Activated CD4-positive, CD25-positive, alpha-beta regulatory T cell treated with anti-CD3 and anti-CD28 coated beads, Interleukin-2, amount 50 U/mL, for 24 hours (primary cell): ENCODE measurements at regions not wholly inside any gene's neighbourhood (a gene's known extent, or its start where the extent isn't known, plus 50 kb on each side); places are given as distances from the start of the nearest gene placed in this dataset.
"Not testable (repeated sequence)": the region's sequence is repeated elsewhere in the genome, so short reads cannot be mapped to it uniquely, and the experiment has no call there.

Experiments used
- ATAC-seq, 2 donors: fragments of 150-1000 bp; cut with Tn5 transposase; one replicate each; pipeline ENCODE4 v1.10.0; 2021; ENCODE audit warnings: mild to moderate bottlenecking in 1 of 2, moderate library complexity in 1 of 2

DNA sequence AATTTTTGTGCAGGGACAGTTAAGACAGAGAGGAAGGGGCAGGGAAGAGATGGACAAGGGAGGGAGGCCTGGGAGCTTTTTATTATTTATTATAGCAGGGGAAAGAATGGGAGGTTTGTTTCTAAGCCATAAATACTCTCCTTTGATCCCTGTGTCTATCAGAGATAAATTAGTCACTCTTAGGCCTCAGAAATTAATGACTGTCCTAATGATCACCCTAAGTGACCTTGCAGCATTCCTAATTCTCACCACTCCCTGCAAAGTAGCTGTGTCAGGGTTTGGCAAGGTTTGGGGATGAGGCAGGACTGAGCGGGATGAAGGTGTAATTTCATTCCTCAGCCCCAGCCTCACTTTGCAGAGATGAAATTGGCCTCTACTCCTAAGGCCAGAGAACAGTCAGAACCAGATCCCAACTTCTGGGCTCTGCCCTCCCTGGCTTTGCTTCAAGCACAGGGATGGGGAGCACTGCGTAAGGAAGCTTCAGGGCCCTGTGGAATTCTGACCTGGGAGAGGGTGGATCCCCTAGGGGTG is 95.0 kb downstream of the TMEM17 start:
- ATAC-seq = no peak

DNA sequence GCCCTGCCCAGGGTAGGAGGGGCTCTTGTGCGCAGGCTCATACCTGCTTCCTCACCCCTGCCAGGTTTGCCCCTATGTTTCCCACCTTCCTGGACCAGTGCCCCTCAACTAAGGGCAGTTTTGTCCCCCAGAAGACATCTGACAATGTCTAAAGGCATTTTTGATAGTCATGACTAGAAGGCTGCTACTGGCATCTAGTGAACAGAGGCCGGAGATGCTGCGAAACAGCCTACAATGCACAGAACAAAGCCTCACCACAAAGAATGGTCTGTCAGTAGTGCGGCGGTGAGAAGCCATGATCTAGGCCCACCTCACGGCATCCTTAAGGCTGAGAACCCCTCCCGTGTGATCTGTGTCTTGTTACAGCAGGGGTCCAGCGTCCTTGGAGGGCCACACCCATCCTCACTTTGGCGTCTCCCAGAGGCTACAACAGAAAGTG is 96.0 kb downstream of the TMEM17 start:
- no peak for ATAC-seq

DNA sequence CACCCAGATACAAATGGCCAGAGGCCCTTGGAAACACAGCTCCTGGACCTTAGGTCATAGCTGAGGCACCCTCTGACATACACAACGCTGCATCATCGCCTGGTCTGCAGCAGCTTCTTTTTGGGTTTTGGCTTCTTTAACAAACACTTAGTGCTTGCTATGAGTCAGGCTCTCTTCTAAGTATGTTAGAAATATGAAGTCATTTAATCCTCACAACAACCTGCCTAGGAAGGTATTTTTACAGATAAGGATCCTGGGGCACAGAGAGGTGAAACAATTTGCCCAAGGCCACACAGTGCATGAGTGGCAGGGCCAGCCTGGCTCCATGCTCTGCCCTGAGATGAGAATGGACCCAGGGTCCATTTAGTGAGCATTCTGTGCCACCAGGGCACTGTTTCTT is 96.6 kb downstream of the TMEM17 start:
- peak in 1 of 2 donors; percentile 25 for ATAC-seq

DNA sequence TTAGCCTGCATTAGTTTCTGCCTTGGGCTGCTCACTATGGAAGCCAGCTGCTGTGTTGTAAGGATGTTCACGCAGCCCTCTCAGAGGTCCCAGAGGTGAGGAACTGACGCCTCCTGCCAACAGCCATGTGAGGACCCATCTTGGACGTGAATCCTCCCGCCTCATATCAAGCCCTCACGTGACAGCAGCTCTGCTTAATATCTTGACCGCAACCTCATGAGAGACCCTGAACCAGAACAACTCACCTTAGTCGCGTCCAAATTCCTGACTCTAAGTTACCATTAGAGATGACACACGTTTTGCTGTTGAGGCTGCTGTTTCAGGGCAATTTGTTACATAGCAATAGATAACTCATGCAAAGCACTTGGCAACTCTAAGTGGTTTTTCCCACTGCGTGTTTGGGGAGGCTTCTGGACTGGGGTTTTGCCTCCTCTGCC is 97.7 kb downstream of the TMEM17 start:
- no peak for ATAC-seq

DNA sequence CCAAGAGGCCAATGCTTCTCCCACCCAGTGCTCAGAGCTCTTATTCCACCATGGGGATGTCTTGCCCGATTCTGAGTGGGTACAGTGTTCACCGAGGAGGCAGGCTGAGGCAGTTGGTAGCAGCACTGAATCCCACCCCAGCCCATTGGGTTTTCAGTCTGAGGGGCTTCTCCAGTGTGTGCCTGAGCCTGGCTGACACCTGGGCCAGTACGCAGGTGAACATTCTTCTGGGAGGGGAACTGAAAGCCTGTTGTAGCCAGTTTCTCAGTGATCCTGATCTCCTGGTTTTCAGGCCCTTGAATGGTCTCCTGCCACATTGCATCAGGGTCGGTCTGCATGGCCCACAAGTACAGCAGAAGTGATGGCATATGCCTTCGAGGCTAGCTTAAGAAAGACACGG is 98.2 kb downstream of the TMEM17 start:
- no peak for ATAC-seq

DNA sequence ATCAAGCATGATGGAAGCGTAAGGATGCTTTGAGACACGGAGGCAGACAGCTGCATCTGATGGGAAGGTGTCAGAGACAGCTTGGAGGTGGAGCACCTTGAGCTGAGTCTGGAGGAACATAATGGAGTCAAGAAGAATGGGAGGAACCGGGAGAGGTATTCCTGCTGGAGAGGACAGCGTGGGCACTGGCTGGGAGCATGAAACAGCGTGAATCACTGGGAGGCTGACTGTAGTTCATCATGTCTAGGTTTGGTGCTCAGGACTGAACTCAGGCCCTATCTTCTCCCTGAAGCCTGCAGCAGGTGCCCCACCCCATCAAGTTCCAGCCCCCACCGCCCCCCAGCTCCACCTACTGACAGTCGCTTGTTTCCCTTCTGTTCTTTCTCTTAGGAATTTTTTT is 98.6 kb downstream of the TMEM17 start:
- ATAC-seq = no peak

DNA sequence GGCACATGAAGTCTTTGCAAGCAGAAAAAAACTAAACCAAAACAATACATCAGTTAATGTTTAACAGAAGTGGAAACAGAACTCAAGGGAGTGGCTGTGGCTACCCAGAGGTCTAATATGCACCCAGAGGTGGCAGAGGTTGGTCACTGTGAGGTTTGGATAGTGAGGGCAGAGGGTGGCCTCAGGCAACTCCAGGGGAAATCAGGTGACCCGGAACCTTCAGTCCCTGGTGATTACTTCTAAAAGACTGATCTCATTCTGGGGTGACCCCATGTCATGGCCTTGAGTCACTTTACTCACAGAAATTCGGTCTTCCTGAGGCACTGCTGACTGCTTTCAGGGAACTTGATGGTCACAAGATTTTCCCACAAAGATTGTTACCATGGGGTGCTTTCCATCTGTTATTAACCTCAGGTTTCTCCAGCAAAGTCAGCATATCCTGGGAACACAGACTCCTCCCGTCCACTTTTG is 99.4 kb downstream of the TMEM17 start:
- ATAC-seq = no peak

DNA sequence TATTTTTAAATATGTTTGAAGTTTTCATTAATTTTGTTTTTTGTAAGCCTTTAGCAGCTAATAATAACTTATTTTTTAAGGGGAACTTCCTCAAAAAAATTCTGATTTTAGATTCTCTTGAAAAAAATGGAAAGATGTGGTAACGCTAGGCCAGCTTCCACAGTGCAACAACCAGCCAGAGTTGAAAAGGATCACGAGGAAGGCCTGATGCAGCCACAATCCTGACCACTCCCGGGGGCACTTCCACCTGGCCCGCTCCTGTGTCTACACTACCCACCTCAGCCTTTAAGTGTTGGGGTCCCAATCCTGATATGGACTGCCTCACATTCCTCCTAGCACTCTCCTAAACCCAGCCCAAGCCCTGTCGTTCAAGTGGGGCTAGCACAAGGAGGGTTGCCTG is 101.1 kb downstream of the TMEM17 start:
- no peak for ATAC-seq

DNA sequence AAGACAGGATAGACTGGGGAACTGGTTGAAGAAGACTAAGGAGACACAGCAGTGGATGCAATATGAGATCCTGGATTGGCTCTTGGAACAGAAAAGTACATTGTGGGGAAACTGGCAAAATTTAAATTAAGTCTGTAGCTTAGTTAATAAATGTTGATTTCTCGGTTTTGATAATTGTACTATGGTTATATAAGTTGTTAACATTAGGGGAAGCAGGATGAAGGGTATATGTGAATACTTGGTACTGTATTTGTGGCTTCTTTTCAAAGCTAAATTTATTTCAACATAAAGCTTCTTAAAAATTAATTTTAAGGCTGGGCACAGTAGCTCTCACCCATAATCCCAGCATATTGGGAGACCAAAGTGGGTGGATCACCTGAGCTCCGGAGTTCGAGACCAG is 103.8 kb downstream of the TMEM17 start:
- no peak for ATAC-seq

DNA sequence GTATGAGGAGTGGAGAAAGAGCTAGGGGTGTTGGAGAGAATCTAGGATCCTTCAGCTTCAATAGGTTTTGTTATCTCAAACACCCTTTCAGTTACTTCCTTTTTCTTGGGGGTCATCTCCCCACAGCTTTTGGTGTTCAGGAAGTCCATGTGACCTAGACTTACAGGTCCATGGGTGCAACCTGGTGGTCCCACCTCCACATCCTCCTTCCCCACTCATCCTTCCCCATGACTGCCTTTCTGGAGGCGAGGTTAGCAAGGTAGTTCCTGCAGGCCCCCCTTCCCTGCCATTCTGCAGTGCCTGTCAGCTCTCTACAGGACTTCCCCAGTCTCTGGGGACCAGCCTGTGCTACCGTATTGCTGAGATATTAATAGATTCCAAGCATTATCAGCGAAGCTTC is 107.6 kb downstream of the TMEM17 start:
- no peak for ATAC-seq

DNA sequence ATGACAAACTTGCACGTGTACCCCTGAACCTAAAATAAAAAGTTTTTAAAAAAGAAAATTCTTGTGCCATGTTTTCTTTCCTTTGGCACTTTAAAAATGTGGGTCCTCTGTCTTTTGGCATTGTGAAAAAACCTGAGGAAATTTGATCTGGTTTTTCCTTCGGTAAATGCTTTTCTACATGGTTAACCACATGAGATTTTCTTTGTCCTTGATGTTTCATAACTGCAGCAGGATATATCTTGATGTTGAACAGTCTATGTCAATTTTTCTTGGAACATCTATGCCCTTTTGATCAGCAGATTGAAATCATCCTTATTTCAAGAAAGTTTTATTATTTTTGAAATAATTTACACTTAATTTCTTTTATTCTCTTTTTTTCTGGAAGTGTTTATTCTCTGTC is 109.1 kb downstream of the TMEM17 start:
- no peak for ATAC-seq

DNA sequence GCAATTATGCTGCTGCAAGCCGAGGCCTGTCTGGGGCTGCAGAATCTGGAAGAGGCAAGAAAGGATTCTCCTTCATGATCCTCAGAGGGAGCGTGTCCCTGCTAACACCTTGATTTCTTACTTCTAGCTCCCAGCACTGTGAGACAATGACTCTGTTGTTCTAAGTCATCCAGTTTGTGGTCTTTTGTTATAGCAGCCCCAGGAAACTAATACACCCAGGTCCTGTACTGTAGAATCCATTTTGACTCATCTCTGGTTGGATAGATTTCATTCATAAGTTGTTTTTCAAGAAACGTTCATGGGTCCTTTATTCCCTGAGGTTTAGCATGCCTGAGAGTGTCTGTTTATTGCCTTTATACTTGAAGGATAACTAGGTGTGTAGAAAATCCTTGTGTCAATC is 112.7 kb downstream of the TMEM17 start:
- ATAC-seq = no peak

DNA sequence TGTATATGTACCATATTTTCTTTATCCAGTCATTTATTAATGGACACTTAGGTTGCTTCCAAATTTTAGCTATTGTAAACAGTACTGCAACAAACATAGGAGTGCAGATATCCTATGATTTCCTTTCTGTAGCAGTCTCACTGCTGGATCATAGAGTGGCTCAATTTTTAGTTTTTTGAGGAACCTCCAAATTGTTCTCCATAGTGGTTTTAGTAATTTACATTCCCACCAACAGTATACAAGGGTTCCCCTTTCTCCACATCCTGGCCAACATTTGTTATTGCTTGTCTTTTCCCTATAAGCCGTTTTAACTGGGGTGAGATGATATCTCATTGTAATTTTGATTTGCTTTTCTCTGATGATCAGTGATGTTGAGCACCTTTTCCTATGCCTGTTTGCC is 114.3 kb downstream of the TMEM17 start:
- ATAC-seq = no peak

DNA sequence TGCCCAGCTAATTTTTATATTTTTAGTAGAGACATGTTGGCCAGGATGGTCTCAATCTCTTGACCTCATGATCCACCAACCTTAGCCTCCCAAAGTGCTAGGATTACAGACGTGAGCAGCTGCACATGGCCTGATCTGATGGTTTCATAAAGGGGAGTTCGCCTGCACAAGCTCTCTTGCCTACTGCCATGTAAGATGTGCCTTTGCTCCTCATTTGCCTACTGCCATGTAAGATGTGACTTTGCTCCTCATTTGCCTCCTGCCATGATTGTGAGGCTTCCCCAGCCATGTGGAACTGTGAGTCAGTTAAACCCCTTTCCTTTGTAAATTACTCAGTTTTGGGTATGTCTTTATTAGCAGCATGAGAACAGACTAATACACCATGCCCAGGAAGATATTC is 119.6 kb downstream of the TMEM17 start:
- not testable (repeated sequence) for ATAC-seq

DNA sequence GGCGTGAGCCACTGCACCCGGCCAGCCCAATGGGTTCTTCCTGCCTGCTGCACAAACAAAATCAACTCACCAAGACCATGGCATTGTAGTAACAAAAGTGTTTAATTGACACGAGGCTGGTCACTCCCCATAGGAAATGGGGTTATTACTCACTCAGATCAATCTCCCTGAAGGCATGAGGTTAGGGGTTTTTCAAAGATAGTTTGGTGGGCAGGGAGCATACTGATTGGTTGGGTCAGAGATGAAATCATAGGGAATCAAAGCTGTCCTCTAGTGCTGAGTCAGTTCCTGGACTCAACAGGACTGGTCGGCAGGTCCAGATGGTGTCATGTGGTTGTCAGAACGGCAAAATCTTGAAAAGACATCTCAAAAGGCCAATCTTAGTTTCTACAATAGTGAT is 122.1 kb downstream of the TMEM17 start:
- no peak for ATAC-seq

DNA sequence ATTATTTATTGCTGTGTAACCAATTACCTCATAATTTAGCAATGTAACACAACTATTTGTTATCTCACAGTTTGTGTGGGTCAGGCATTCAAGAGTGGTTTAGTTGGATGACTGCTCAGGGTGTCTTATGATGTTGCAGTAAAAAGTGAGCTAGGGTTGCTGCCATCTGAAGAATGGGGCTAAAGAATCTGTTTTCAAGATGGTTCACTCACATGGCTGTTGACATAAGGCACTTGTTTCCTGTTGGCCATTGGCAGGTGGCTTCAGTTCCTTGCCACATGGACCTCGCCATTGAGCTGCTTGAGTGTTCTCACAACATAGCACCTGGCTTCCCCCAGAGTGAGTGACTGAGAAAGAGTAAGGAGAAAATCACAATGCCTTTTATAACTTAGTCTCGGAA is 123.2 kb downstream of the TMEM17 start:
- ATAC-seq = no peak

DNA sequence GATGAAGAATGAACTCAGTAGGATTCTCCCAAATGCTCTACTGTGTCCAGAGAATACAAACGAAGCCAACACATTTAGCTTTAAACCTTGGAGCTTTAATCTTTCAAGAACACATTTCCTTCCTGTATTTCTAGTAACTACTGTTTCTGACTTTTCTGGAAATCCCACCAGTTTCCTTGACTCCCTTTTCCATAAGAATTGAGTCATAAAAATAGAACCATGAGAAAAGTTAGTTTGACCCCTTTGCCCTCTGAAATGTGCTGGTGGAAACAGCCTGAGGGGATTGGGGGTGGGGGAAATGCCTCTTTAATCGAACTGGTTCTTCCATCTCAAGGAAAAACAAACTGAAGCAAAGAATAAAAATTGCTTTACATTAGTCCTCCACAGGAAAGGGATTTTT is 123.9 kb downstream of the TMEM17 start:
- no peak for ATAC-seq

DNA sequence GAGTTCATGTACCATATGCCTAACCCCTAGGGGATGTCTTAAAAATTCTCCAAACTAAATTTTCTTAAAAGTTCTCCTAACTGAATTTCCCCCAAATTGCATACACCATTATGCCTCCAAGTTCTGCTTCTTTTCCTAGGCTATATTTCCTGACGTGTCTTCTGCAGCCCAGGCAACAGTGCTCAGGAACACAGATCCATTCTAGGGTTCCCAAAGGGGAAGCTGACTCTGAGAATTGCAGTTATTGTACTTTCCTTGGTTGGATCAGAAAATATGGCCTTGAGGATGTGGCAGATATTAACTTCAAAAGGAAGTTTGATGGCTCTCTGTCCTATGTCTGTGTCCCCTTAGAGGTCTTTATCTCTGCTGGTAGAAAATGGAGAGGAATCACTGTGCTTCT is 124.3 kb downstream of the TMEM17 start:
- ATAC-seq = no peak

DNA sequence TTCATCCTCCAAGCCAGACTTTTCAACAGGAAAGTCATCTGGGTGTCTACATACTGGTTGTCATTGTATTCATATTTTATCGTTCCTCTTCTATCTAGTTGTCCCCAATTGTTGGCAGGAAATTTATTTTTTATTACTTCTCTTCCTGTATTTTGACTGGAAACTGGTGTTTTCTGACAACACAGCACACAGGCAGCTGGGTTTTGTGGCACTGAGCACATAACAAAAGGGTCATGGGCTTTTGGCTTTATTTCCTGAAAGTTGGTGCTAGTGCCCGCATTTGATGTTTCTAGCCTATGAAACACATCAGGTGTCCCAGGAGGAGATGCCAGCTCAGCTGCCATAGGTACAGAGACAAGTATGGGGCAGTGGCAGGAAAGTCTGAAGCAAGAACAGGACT is 126.4 kb downstream of the TMEM17 start:
- ATAC-seq = no peak

DNA sequence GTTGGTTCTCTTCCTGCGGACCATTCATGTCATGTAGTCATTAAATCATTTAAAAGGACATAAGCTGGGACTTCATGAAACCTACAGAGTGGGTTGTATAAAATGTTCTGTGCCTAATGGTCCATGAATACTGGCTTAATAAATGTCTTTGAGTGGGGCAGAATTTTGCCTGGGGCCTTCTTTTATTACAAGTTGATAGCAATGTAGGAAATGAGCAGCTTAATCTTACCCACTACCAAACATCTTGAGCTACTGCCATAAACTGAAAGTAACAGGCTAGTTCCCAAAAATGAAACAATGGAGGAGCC is 130.9 kb downstream of the TMEM17 start:
- ATAC-seq = no peak

DNA sequence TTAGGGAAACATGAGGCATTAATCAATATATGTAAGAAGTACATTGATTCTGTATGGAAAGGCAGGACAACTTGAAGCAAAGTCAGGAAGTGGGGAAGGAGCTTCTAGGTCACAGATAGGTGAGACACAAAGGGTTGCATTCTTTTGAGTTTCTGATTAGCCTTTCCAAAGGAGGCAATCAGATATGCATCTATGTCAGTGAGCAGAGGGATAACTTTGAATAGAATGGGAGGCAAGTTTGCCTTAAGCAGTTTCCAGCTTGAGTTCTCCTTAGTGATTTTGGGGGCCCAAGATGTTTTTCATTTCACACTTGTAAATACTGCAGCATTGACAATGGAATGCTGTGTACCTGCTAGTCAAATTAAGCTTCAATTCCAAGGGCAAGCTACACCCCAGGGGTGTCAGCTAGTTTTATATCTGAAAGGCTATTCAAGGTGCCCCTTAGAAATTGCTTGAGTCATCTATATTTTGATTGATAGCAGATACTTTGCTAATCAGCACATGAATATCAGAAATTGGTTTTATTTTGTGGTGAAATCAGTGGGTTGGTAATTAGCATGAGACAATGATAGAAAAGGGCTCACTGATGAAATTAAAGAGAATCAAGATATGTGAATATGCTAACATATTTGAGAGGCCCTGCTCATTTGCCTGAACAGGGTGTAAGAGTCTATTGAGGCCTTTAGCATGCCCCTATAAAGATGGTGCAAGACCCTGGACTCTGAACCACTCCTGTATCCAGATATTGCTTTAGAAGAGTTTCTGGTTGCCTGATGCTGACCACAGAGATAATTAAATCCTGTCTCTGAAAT is 131.5 kb downstream of the TMEM17 start:
- no peak for ATAC-seq

DNA sequence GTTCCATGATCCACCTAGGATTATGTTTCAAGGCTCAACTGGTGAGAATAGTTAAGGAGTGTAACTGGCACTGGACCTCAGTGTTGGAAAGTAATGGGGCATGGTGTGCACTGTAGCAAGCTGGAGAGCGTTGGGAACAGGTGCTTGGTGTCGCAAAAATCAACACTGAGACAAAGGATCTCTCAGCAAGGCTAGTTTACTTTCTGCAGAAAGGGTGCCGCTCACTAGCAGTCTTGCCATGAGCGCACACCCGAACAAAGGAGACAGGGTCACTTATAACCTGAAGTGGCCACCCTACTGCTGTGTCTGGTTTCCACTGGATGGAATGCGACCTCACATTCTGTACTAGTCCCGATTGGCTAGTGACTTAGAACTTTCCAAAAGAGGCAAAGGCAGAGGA is 133.2 kb downstream of the TMEM17 start:
- ATAC-seq = no peak

DNA sequence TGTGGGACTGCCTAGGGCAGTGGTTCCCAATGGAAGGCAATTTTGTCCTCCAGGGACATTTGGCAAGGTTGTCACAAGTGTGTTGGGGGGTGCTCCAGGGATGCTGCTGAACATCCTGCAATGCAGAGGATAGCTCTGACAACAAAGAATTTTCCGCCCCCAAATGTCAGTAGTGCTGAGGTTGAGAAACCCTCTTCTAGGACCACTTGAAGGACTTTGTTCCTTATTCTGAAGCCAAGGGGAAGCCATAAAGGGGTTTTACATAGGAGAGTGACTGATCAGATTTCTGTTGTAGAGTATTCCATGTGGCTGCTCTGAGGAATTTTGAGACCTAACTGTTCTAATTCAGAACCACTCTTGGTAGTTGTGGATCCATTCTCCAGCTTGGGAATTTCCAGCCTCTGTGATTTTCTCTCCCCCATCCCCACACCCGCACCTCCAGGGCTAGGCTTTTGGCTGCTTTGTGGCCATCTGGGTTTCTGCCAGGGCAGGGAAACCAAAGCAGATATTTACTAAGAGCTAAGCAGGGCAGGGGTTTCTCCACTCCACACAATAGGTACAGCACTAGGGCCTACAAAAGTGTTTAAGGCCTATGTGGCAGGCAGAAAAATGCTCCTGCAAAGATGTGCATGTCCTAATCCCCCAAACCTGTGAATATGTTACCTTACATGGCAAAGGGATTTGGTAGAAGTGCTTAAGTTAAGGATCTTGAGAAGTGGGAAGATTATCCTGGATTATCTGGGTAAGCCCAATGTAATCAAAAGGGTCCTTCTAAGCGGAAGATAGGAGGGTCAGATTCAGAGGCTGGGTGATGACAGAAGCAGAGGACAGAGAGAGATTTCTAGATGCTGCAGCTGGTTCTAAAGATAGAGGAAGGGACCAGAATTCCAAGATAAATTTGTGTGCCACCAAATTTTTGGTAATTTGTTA is 135.4 kb downstream of the TMEM17 start:
- no peak for ATAC-seq
